HG02763 (cell line): ENCODE measurements at regions not wholly inside any gene's neighbourhood (a gene's known extent, or its start where the extent isn't known, plus 50 kb on each side); places are given as distances from the start of the nearest gene placed in this dataset.
"Not testable (repeated sequence)": the region's sequence is repeated elsewhere in the genome, so short reads cannot be mapped to it uniquely, and the experiment has no call there.

Experiments used
- ATAC-seq: cut with Tn5 transposase; IDR thresholded peaks from one replicate; pipeline ENCODE4 v1.9.1; 2021; ENCODE audit warnings: mild to moderate bottlenecking, moderate library complexity; ENCODE audit not compliant: unreplicated experiment

DNA sequence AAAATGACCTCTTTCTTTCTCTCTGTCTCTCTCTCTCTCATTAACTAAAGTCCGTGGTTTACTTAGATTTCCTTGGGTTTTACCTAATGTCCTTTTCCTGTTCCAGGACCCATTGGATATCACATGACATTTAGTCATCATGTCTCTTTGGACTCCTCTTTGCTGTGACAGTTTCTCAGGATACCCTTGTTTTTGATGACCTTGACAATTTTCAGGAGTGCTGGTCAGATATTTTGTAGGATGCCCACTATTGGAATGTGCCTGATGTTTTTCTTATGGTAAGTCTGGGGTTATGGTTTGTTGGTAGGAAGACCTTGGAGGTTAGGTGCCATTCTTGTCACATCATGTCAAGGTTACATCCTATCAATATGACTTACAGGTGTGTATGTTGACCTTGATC lies 199.2 kb upstream of the HTR1E start:
- no peak for ATAC-seq

DNA sequence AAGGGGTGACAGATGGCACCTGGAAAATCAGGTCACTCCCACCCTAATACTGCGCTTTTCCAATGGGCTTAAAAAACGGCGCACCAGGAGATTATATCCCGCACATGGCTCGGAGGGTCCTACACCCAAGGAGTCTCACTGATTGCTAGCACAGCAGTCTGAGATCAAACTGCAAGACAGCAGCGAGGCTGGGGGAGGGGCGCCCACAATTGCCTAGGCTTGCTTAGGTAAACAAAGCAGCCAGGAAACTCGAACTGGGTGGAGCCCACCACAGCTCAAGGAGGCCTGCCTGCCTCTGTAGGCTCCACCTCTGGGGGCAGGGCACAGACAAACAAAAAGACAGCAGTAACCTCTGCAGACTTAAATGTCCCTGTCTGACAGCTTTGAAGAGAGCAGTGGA lies 205.7 kb upstream of the HTR1E start:
- ATAC-seq, result not testable (repeated sequence)

DNA sequence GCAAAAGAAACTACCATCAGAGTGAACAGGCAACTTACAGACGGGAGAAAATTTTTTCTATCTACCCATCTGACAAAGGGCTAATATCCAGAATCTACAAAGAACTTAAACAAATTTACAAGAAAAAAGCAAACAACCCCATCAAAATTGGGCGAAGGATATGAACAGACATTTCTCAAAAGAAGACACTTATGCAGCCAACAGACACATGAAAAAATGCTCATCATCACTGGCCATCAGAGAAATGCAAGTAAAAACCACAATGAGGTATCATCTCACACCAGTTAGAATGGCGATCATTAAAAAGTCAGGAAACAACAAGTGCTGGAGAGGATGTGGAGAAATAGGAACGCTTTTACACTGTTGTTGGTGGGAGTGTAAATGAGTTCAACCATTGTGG lies 206.6 kb upstream of the HTR1E start:
- not testable (repeated sequence) for ATAC-seq

DNA sequence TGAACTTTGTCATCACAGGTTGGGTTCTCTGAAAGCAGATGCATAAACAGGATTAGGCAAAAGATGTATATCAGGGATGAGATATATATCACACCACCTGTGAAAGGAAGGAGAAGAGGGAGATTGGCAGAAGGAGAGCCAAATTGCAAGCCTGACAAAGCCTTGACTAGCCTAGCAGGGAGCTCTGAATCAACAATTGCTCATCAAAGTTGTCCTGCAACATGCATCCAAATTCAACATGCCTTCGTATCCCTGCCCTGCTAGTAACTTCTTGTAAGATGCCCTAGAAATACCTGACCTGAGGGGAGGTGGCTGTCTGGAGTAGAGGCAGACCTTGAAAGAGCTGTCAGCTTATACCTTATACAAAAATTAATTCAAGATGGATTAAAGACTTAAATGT lies 207.1 kb upstream of the HTR1E start:
- ATAC-seq, result no peak

DNA sequence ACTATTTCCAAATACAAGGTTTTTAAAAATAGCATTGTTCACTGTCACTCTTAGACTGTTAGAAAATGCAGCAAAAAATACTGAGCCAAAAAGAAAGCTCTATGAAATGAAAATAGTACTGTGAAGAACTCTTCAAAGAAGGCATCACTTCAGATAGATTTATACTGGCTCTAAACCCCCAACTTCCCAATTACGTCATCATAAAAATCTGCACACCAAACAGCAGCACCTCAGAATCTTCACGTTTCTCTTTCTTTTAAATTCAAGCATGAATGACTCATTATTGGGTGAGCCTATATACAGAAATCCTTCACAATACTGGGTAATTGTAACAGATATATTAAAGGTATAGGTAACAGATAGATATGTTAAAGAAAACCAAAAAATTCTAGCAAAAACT lies 208.4 kb upstream of the HTR1E start:
- ATAC-seq, result no peak

DNA sequence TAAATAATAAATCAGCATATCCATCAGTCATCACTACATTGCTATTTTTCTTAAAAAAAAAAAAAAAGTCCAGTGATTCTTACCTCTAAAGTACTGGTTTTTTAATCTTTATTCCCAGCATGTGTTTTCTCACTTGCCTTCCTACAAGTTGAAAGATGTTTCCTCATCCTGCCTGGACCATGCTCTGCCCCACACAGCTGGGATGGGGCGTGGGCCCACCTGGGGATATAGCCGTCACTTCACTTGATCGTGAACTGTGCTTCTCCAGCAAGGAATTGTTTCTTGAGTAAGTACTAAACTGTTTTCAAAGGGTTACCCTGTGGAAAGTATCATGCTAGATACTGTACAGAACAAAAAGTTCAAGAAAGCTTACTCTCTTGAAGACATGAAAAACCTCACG lies 212.6 kb upstream of the HTR1E start:
- ATAC-seq, result no peak

DNA sequence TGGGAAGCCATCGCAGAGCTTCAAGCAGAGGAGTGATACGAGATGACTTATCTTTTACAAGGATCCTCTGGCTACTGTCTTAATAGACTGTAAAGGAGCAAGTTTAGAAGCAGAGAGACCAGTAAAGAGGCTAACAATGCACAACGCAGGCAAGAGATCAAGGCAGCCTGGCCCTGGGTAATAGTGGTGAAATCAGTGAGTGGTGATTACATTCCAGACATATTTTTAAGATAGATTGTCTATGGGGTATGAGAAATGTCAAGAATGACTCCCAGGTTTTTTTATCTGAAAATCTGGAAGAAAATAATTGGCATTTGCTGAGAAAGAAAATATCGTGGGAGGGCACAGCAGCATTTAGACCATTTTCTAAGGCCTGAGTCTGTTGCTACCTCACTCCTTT lies 213.6 kb upstream of the HTR1E start:
- ATAC-seq, result no peak

DNA sequence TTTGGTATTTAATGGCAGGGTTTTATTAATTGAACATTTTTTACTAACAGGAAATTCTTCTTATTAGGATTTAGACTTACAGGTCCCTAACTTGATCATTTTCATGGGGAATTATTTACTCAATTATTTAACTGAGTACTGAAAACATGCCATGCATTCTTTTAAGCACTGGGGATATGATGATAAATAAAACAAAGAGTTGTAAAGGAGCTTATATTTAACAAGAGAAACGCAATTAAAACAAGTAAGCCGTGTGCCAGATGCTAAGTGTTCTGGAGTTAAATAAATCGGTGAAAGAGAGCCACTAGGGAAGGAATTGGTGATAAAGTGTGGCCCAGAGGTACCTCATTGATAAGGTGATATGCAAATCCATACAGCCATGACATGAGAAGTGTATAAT lies 214.2 kb upstream of the HTR1E start:
- no peak for ATAC-seq

DNA sequence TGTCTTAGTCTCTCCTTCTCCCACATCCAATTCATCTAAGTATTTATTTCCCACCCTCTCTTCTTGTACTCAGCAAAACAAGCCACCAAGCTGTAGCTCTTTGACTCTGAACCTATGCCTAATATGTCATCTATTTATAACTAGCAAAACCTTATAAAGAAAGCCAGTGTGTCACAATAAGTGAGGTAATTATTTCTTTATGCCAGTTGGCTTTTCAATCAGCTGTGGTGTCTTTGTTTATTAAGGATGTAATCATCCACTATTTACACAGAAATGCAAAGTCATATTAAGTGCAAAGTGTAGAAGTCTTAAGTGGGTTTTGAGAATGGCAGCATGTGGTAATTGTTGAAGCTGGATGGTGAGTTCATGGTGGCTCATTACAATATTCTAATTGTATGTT lies 215.2 kb upstream of the HTR1E start:
- ATAC-seq, result no peak

DNA sequence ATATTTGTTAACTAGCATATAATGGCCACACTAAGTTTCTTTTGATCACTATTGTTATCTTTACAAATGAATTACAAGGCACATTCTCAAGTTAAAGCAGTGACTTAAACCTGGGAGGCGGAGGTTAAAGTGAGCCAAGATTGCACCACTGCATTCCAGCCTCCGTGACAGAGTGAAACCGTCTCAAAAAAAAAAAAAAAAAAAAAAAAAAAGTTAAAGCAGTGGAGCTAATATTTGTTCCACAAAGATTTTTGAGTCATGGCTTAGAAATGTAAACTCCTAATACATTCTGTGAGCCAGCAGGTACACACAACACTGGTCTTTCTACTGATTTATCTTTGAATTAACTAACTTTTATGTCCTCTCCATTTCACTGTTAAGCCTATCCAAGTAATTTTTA lies 221.7 kb upstream of the HTR1E start:
- no peak for ATAC-seq

DNA sequence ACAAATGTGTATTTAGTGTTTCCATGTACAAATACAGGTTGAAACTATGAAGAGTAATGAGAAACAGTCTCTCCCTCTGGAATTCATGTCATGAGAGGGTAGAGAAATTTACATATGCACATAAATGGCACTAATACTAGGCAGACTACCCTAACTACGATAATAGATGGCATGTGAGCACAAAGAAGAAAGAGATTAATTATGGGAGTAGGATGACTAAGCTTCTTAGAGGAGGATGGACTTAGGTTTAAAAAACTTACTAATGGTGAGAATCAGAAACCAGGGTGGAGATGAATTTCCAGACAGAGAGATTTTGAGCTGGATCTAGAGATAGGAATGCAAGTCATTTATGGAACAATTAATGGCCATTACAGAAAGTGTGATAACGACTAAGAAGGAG lies 225.3 kb upstream of the HTR1E start:
- ATAC-seq, result no peak

DNA sequence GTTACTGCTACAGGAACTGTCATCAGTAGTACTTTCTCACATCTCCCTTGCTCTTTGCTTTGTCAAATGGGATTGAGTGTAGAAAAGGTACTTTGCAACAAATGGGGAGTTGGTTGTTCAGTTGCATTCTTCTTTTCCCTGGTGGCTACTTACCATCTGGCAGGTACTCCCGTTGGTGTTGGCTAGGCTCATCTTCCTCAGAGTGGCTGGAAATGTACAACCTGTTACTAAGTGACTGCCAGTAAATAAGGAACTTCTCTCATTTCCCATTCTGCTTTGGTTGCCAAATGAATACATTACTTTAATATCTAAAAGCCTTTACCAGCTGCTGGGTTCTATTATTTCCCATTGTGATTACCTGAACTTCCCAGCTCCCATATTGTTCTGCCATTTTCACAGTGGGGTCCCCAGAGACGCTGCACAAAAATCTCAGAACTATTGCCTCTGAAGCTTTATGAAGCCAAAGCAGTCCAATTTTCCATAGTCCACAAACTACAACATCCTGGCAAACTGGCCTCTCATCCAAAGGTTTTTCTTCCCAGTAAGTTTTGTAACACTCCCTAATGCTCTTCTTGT lies 229.7 kb upstream of the HTR1E start:
- no peak for ATAC-seq

DNA sequence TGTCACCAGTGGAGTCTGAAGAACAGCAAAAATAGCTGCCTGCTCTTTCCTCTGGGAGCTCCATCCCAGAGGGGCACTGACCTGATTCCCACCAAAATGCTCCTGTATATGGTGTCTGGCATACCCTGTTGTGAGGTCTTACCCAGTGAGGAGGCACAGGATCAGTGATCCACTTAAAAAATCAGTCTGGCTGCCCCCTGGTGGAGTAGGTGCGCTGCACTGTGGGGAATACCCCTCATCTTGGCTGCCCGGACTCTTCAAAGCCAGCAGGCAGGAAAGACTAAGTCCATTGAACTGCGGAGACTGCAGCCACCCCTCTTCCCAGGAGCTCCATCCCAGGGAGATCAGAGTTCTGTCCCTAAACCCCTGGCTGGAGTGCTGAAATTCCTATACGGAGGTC lies 230.9 kb upstream of the HTR1E start:
- ATAC-seq, result no peak

DNA sequence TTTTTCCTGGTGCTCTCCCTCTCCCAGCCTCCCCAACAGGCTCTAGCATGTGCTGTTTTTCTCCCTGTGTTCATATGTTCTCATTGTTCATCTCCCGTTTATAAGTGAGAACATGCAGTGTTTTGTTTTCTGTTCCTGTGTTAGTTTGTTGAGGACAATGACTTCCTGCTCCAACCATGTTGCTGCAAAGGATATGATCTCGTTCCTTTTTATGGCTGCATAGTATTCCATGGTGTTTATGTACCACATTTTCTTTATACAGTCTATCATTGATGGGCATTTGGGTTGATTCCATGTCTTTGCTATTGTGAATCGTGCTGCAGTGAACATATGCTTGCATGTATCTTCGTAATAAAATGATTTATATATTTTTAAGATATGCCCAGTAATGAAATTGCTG lies 236.1 kb upstream of the HTR1E start:
- ATAC-seq, result not testable (repeated sequence)

DNA sequence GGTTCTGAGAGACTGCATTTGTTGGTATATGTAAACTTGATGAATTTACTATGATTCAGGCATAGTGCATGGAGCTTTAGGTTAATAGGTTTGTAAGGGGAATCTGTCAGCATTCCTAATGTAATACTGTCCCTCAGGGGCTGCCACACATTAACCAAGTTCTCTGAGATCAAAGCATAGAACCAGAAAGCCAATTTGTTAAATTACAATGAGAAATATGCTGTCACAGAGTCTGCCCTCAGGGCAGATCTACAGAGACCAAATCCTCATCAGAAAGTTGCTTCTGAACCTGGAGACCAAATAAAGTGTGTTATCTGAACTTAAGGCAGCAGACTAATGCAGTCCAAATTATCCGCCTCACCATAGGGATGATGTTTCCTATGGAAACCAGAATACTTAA lies 250.8 kb upstream of the HTR1E start:
- no peak for ATAC-seq

DNA sequence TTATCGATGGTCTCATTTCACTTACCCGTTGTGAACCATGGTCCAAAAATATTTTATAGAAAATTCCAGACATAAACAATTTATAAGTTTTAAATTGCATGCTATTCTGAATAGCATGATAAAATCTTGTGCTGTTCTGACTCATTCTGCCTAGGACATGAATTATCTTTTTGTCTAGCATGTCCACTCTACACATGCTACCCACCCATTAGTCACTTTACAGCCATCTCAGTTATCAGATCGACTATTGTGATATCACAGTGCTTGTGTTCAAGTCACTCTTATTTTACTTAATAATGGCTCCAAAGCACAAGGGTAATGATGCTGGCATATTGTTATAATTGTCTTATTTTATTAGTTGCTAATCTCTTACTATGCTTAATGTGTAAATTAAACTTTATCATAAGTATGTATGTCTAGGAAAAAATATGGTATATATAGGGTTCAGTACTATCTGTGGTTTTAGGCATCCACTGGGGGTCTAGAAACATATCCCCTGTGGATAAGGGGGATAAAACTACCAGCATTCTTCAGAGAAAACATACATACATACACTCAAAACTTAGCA lies 252.0 kb upstream of the HTR1E start:
- ATAC-seq, result no peak

DNA sequence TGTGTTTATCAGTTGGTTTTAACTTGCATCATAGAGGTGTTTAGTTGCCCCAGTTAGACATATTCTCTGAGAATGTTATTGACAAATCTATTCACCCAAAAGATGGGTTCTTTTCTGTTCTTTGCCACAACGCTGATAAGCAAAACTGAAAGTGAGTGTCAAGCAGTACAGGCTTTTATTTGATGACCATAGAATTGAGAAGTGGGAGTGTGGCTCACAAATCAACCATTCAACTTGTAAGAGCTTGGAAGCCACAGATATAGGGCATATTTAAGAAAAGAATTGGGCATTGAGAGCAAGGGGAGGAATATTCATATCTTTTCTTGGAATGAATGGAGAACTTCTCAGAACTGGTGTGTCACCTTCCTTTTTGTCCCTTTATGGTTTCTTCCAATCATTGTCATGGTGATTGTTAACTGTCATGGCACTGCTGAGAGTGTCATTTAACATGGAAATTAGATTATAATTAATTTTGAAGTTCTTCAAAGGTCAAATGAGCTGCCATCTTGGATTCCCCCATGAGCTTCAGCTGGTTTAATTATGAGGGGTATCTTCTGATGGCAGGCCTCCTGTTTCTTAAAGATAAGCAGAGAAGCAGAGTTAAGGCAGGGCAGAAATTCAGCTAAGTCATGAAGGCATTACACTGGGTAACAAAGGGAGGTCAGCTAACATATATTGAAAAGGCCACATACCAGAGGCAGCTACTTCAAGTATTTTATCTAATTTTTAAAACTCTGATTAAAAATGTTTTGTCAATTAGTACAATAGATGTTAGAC lies 254.0 kb upstream of the HTR1E start:
- ATAC-seq, result no peak

DNA sequence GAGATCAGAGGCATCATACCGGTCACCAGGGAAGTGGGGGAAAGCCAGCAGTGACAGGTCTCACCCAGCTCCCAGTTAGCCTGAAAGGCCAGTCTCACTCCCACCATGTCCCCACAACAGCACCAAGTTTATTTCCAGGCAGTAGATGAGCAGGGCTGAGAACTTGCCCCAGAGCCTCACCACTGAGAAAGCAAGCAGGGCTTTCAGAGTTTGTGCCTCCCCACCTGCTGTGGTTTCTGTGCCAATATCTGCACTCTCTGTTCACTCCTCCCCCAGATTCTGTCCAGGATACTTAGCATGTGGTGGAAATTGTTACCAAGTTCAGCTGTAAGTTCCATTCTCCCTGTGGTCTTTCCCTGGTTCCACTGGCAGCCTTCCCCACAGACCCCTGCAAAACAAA lies 255.0 kb upstream of the HTR1E start:
- no peak for ATAC-seq

DNA sequence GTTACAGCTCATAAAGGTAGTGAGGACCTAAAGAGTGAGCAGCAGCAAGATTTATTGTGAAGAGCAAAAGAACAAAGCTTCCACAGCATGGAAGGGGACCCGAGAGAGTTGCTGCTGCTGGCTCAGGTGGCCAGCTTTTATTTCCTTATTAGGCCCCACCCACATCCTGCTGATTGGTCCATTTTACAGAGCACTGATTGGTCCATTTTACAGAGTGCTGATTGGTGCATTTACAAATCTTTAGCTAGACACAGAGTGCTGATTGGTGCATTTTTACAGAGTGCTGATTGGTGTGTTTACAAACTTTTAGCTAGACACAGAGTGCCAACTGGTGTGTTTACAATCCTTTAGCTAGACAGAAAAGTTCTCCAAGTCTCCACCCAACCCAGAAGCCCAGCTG lies 256.2 kb upstream of the HTR1E start:
- ATAC-seq, result not testable (repeated sequence)

DNA sequence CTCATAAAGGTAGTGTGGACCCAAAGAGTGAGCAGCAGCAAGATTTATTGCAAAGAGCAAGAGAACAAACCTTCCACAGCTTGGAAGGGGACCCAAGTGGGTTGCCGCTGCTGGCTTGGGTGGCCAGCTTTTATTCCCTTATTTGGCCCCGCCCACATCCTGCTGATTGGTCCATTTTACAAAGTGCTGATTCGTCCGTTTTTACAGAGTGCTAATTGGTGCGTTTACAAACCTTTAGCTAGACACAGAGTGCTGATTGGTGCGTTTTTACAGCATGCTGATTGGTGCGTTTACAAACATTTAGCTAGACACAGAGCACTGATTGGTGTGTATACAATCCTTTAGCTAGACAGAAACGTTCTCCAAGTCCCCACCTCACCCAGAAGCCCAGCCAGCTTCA lies 265.2 kb upstream of the HTR1E start:
- not testable (repeated sequence) for ATAC-seq

DNA sequence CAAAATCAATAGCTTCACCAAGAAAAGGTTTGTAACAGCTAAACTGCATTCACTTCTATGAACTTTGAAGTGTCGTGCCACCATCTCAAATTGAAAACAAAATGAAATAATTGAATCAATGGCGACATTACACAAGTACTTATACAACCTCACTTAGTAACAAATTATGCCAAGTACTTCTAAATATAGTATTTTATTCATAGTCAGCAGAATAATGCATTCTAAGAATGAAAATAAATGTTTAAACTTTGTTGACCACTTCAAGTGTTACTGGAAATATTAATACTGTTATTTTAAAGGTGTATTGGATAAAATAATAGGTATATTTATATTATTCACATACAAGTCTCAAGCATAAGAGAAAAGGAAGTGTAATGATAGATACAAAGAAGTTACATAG lies 280.1 kb upstream of the HTR1E start:
- no peak for ATAC-seq

DNA sequence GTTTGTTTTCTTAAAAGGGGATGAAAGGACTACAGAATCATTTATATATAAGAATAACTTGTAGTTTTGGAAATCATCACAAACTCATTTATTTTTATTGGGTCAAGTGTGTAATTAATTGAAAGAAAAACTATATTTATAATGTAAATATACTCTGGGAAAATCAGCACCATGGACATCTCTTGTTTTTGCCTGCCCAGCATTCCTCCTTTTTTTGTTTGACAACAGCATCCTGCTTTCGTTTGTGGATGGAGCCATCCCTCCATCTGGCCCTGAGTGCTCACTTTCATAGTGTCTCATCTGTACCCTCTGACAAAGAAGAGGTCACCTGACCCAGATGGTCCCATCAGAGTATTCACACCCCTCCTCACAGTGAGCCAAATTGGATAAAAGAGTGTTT lies 308.2 kb upstream of the HTR1E start:
- no peak for ATAC-seq

DNA sequence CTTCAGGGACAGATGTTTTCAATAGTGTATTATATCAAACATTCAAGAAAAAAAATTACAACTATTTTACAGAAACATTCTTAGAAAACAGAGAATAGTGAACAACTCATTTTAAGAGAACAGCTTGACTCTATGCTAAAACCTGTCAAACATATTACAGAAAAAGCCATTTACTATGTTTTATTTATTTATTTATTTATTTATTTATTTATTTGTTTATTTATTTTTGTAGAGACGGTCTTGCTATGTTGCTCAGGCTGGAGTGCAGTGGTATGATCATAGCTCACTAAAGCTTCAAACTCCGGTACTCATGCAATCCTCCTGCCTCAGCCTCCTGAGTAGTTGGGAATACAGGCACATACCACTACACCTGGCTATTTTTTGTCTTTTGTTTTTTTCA lies 317.9 kb upstream of the HTR1E start:
- ATAC-seq, result no peak
